GM18909 (cell line): ENCODE measurements at regions not wholly inside any gene's neighbourhood (a gene's known extent, or its start where the extent isn't known, plus 50 kb on each side); places are given as distances from the start of the nearest gene placed in this dataset.
A peak's percentile ranks its signal among the peaks of the same experiment; 100 is the strongest.

ENCODE experiments used
- ATAC-seq: cut with Tn5 transposase; IDR thresholded peaks from one replicate; pipeline ENCODE4 v1.9.1; 2021; ENCODE audit warnings: mild to moderate bottlenecking; ENCODE audit not compliant: unreplicated experiment, poor library complexity

GRCh38 chr1:234990328-234990675 is 138.3 kb downstream of the TOMM20 start:
- ATAC-seq = no peak

- ATAC-seq = no peak
Measured at GRCh38 chr1:234989479-234990327, 138.9 kb downstream of the TOMM20 start.

DNA sequence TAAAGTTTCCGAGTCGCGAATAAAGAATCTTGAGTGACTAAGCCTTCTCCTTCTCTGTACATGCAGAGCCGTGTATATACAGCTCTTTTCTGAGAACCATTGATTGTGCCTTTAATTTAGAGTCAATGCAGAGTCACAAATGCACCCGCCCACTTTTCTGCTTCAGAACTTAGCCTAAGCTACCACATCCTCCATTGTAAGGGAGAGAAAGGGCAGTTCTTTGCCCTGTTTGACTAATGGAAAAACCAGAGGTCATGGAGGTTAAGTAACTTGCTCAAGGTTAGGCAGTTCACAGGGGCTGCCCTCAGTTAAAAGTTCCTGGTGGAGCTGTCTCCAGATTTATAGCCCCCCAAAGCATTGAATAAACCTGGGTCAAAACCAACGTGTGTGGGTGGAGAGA is 139.6 kb downstream of the TOMM20 start:
- no peak for ATAC-seq

- no peak for ATAC-seq
Measured at GRCh38 chr1:234988536-234988935, 140.1 kb downstream of the TOMM20 start.

DNA sequence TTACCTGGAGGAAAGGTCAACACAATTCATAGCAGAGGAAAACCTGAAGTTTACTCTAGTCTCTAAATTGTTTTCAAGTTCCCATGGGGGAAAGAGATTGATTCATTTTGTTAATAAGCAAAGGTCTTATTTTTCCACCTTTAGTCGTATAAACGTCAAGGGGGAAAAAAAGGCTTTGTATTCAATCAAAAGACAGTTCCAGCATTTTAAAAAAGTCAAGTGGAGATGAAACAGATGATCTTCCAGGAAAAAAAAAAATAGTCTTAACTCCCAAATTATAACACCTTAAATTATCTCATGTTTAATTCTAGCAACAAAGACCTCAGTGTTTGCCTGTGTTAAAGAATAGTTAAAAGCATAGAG is 140.5 kb downstream of the TOMM20 start:
- ATAC-seq = no peak

GRCh38 chr1:234987415-234988154 is 141.1 kb downstream of the TOMM20 start:
- ATAC-seq = peak; percentile 66

DNA sequence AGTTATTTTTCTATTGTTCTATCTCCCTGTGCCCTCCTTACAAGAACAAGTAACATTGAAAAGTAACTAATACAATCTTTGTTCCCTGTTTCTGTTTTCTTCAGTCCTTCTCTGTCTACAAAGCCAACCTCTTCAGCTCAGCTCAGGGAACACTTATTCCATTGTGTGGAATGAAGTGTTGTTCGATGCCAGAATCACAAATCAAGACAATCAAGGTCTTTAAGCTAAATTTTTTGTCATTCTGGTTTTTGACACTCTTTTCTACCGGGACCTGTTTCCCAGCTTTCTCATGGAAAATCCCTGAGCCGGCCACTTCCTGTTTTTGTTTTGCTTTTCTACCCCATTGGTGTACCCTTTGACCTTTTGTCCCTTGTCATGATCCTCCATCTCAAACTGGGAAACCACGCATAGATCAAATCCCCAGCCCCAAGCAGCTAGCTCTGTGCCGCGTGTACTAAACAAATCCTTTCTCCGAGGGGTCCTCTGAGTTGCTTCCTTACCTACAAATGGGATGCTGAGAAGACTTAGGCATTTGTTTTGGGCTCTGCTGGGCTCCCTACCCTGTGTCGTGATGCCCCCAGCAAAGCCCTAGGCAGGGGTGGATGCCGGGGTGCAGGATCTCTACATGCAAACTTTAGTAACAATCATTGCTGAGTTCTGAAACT is 141.8 kb downstream of the TOMM20 start:
- ATAC-seq = no peak

DNA sequence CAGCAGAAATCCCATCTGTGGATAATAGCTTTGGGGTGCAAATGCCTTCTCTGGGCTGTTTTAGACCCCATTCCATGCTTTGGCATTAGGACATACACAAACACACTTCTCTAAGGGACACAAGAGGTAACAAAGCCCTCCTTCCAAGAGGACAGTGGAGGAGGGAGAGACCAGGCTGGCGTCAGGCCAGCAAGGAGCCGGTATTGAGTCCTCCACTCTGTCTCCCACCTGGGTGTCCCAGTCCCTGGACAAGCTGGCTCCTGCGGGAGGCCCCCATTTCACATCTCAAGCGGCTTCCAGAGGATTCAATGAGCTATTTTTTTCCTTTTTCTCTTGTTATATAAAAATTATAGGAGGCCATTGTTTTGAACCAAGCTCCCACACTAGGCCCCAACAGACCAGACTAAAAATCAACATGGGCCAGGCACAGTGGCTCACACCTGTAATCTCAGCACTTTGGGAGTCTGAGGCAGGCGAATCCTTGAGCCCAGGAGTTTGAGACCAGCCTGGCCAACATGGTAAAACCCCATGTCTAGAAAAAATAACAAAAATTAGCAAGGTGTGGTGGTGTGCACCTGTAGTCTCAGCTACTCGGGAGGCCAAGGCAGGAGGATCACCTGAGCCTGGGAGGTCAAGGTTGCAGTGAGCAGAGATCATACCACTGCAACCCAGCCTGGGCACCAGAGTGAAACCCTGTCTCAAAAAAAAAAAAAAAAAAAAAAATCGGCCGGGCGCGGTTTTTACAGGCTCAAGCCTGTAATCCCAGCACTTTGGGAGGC is 142.9 kb downstream of the TOMM20 start:
- ATAC-seq = no peak

GRCh38 chr1:234985007-234985370 is 143.6 kb downstream of the TOMM20 start:
- no peak for ATAC-seq

GRCh38 chr1:234983564-234984238 is 144.9 kb downstream of the TOMM20 start:
- no peak for ATAC-seq

- ATAC-seq = no peak
Measured at GRCh38 chr1:234981758-234982157, 146.9 kb downstream of the TOMM20 start.

- ATAC-seq = peak; percentile 37
Measured at GRCh38 chr1:234980645-234981396, 147.8 kb downstream of the TOMM20 start.

GRCh38 chr1:234980291-234980644 is 148.4 kb downstream of the TOMM20 start:
- no peak for ATAC-seq

GRCh38 chr1:234979296-234980279 is 149.0 kb downstream of the TOMM20 start:
- ATAC-seq = no peak

GRCh38 chr1:234978397-234979295 is 150.0 kb downstream of the TOMM20 start:
- ATAC-seq = peak; percentile 74

GRCh38 chr1:234977875-234978396 is 150.7 kb downstream of the TOMM20 start:
- ATAC-seq = no peak
